ENCODE measurements at regions not wholly inside any gene's neighbourhood (a gene's known extent, or its start where the extent isn't known, plus 50 kb on each side); places are given as distances from the start of the nearest gene placed in this dataset.

DNA sequence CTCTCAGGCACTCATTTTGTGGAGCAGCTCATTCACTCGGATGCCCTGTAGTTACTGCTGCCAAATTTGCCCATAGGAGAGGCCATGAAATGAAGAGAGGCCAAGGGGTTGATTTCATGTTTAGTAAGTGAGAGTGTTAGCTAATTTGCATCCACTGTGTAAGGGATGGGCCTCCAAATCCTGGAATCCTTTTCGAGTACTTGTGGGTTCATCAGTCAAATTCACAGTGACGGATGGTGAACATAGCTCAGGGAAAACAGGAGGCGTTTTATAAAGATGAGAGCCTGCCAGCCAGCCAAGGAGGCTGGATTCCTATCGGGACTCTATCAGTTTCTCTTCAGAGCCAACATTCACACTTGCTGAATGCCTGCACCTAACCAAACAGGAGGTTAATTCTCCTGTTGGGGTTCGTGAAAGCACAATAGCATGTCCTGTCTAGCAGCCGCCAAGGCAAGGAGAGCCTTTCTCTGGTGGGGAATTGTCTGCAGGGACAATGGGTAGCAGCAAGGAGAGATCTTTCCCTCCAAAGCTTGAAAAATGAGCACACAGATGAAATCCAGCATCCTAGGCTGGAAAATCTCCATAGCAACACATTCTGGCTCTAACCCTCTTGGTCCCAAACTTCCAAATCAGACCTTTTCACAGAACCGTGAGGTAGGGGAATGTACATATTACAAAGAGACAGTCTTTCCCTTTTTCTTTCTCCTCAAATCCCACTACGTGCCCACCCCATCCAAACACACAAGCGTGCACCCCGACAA is 231.4 kb upstream of the ECI2 start:
- no peak for DNase-seq (ENCODE audit: low spot score)
- H3K27ac Mint-ChIP-seq: no peak overlapping the region

More for the DNA sequence above, 231.4 kb upstream of the ECI2 start:
- no peak overlapping the region for H3K4me3 Mint-ChIP-seq
- Histone ChIP-seq H2AFZ (no peak overlapping the region), H3K36me3 (ENCODE audit: insufficient read depth) (no peaks in the 10 kb centered on the region), H3K9me2 (ENCODE audit: insufficient read depth) (no peaks in the 10 kb centered on the region), H3K4me2 (no peak overlapping the region), H3K79me2 (replicated peaks; ENCODE audit: insufficient read depth) (no peaks in the 10 kb centered on the region), H3F3A (replicated peaks; ENCODE audit: low read depth) (no peaks in the 10 kb centered on the region), H3K4me1 (ENCODE audit: insufficient read depth) (no peaks in the 10 kb centered on the region), H4K20me1 (replicated peaks; ENCODE audit: insufficient read depth) (no peaks in the 10 kb centered on the region), H3K27ac (ENCODE audit: low read depth) (no peak overlapping the region), H3K27me3 (ENCODE audit: insufficient read depth) (no peaks in the 10 kb centered on the region), H3K4me3 (no peak overlapping the region)
- ATAC-seq: no peak
- H3K9me3 Mint-ChIP-seq: no peaks in the 10 kb centered on the region
- peaks cover 5% of the 10 kb centered on the region; the same call in 2 of the 3 replicates for H3K4me1 Mint-ChIP-seq
- 0 out of 3 replicates have a peak, but pooled peaks cover 2% of the 10 kb centered on the region for H3K36me3 Mint-ChIP-seq (ENCODE audit: low read depth)
- TF ChIP-seq NANOG (IDR thresholded peaks at IDR 0.05; ENCODE audit: borderline replicate concordance): no peak
- TF ChIP-seq, protein P1, sequence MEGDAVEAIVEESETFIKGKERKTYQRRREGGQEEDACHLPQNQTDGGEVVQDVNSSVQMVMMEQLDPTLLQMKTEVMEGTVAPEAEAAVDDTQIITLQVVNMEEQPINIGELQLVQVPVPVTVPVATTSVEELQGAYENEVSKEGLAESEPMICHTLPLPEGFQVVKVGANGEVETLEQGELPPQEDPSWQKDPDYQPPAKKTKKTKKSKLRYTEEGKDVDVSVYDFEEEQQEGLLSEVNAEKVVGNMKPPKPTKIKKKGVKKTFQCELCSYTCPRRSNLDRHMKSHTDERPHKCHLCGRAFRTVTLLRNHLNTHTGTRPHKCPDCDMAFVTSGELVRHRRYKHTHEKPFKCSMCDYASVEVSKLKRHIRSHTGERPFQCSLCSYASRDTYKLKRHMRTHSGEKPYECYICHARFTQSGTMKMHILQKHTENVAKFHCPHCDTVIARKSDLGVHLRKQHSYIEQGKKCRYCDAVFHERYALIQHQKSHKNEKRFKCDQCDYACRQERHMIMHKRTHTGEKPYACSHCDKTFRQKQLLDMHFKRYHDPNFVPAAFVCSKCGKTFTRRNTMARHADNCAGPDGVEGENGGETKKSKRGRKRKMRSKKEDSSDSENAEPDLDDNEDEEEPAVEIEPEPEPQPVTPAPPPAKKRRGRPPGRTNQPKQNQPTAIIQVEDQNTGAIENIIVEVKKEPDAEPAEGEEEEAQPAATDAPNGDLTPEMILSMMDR (conservative IDR thresholded peaks at IDR 0.05; ENCODE audit: low read depth in 2 of 2): no peak
- TF ChIP-seq, protein P2, sequence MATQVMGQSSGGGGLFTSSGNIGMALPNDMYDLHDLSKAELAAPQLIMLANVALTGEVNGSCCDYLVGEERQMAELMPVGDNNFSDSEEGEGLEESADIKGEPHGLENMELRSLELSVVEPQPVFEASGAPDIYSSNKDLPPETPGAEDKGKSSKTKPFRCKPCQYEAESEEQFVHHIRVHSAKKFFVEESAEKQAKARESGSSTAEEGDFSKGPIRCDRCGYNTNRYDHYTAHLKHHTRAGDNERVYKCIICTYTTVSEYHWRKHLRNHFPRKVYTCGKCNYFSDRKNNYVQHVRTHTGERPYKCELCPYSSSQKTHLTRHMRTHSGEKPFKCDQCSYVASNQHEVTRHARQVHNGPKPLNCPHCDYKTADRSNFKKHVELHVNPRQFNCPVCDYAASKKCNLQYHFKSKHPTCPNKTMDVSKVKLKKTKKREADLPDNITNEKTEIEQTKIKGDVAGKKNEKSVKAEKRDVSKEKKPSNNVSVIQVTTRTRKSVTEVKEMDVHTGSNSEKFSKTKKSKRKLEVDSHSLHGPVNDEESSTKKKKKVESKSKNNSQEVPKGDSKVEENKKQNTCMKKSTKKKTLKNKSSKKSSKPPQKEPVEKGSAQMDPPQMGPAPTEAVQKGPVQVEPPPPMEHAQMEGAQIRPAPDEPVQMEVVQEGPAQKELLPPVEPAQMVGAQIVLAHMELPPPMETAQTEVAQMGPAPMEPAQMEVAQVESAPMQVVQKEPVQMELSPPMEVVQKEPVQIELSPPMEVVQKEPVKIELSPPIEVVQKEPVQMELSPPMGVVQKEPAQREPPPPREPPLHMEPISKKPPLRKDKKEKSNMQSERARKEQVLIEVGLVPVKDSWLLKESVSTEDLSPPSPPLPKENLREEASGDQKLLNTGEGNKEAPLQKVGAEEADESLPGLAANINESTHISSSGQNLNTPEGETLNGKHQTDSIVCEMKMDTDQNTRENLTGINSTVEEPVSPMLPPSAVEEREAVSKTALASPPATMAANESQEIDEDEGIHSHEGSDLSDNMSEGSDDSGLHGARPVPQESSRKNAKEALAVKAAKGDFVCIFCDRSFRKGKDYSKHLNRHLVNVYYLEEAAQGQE (IDR thresholded peaks at IDR 0.05; ENCODE audit: unreplicated experiment): no peak
- TF ChIP-seq JUNB (IDR thresholded peaks at IDR 0.05; ENCODE audit: unreplicated experiment): no peak
- no peak for TF ChIP-seq ETS1 (IDR thresholded peaks at IDR 0.05)
- no peak for TF ChIP-seq POLR2AphosphoS5 (IDR thresholded peaks at IDR 0.05; ENCODE audit: low read depth)
- no peak for TF ChIP-seq EZH2phosphoT487 (IDR thresholded peaks at IDR 0.05; ENCODE audit: unreplicated experiment)
- no peak for TF ChIP-seq EZH2 (IDR thresholded peaks at IDR 0.05; ENCODE audit: low read depth, unreplicated experiment)
- no peak for TF ChIP-seq ZNF331 (CRISPR knock-in tag; IDR thresholded peaks at IDR 0.05; ENCODE audit: low read depth)
- peaks cover 2% of the 10 kb centered on the region for H3K27me3 Mint-ChIP-seq (ENCODE audit: insufficient read depth, low read depth, poor library complexity)

All from GM23338 (cell line).